C4-2B (cell line): ENCODE measurements at regions not wholly inside any gene's neighbourhood (a gene's known extent, or its start where the extent isn't known, plus 50 kb on each side); places are given as distances from the start of the nearest gene placed in this dataset.

ENCODE experiments used
- CTCF ChIP-seq: fragments of 450-650 bp; conservative IDR thresholded peaks from 2 replicates; pipeline ENCODE4 v1.5.1; 2017; ENCODE audit warnings: mild to moderate bottlenecking
- ZFX ChIP-seq: fragments of 450-650 bp; IDR thresholded peaks from 2 replicates; pipeline ENCODE4 v1.6.1; 2017

- no peak for TF ChIP-seq CTCF
- no peak for TF ChIP-seq ZFX
Observed at GRCh38 chr13:90696254-90696653, 651.2 kb upstream of the MIR17HG start.
